ENCODE measurements at regions not wholly inside any gene's neighbourhood (a gene's known extent, or its start where the extent isn't known, plus 50 kb on each side); places are given as distances from the start of the nearest gene placed in this dataset.

GRCh38 chr1:4511374-4511773 is 143.0 kb upstream of the AJAP1 start:
- peak; percentile 56 for DNase-seq (ENCODE audit: insufficient read length, low spot score, missing footprints)
- no peak overlapping the region for H3K4me3 ChIP-seq (ENCODE audit: insufficient read depth, low read length)
- H3K4me2 ChIP-seq (ENCODE audit: insufficient read depth, low read length), result no peak overlapping the region
- H3K27me3 ChIP-seq (ENCODE audit: insufficient read depth, low read length), result no peaks in the 10 kb centered on the region
- no peak overlapping the region for H3K27ac ChIP-seq (ENCODE audit: low read depth, low read length)
- H3K36me3 ChIP-seq (ENCODE audit: insufficient read depth, low read length), result no peaks in the 10 kb centered on the region
- no peak overlapping the region for H2AFZ ChIP-seq (ENCODE audit: low read length)
- no peak for TF ChIP-seq CTCF (IDR thresholded peaks at IDR 0.05; ENCODE audit: extremely low read depth, low read depth, low read length)
- no peaks in the 10 kb centered on the region for H3K9me3 ChIP-seq (ENCODE audit: low read depth, low read length)
- no peaks in the 10 kb centered on the region for H3K79me2 ChIP-seq (ENCODE audit: insufficient read depth, low read length)
- no peaks in the 10 kb centered on the region for H3K4me1 ChIP-seq (ENCODE audit: insufficient read depth, low read length)
- H4K20me1 ChIP-seq (ENCODE audit: insufficient read depth, low read length), result no peaks in the 10 kb centered on the region

- Histone ChIP-seq H3K9me3 (ENCODE audit: low read depth, low read length) (no peaks in the 10 kb centered on the region), H3K4me1 (ENCODE audit: insufficient read depth, low read length) (no peaks in the 10 kb centered on the region), H2AFZ (ENCODE audit: low read length) (no peak overlapping the region), H3K36me3 (ENCODE audit: insufficient read depth, low read length) (no peaks in the 10 kb centered on the region), H4K20me1 (ENCODE audit: insufficient read depth, low read length) (no peaks in the 10 kb centered on the region), H3K4me3 (ENCODE audit: insufficient read depth, low read length) (no peak overlapping the region), H3K27me3 (ENCODE audit: insufficient read depth, low read length) (no peaks in the 10 kb centered on the region), H3K79me2 (ENCODE audit: insufficient read depth, low read length) (no peaks in the 10 kb centered on the region), H3K27ac (ENCODE audit: low read depth, low read length) (no peak overlapping the region), H3K4me2 (ENCODE audit: insufficient read depth, low read length) (no peak overlapping the region)
- DNase-seq (ENCODE audit: insufficient read length, low spot score, missing footprints), result no peak
- no peak for TF ChIP-seq CTCF (IDR thresholded peaks at IDR 0.05; ENCODE audit: extremely low read depth, low read depth, low read length)
Observed at GRCh38 chr1:4512636-4513035, 141.8 kb upstream of the AJAP1 start.

DNA sequence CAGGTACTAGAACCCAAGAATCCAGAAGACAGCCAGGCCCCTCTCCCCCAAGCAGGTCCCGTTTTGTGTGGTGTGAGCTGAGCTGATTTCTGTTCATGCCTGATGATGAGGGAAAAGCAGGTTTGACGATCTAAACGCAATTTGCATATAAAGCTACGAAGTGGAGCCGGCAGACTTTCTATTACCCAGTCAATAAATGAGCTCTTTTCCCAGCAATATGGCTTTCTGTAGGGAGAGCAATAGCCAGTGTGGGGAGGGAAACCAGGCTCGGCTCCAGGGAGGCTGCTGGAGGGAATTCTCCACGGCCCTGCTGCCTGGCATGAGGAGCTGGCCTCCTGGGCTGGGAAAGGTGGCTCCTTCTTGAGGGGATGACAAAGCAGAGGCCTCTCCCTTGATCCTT is 140.7 kb upstream of the AJAP1 start:
- Histone ChIP-seq H3K27ac (ENCODE audit: low read depth, low read length) (no peak overlapping the region), H2AFZ (ENCODE audit: low read length) (no peak overlapping the region), H4K20me1 (ENCODE audit: insufficient read depth, low read length) (no peaks in the 10 kb centered on the region), H3K4me1 (ENCODE audit: insufficient read depth, low read length) (no peaks in the 10 kb centered on the region), H3K4me2 (ENCODE audit: insufficient read depth, low read length) (no peak overlapping the region), H3K36me3 (ENCODE audit: insufficient read depth, low read length) (no peaks in the 10 kb centered on the region), H3K9me3 (ENCODE audit: low read depth, low read length) (no peaks in the 10 kb centered on the region), H3K27me3 (ENCODE audit: insufficient read depth, low read length) (no peaks in the 10 kb centered on the region), H3K79me2 (ENCODE audit: insufficient read depth, low read length) (no peaks in the 10 kb centered on the region), H3K4me3 (ENCODE audit: insufficient read depth, low read length) (no peak overlapping the region)
- peak; percentile 65 for DNase-seq (ENCODE audit: insufficient read length, low spot score, missing footprints)
- no peak for TF ChIP-seq CTCF (IDR thresholded peaks at IDR 0.05; ENCODE audit: extremely low read depth, low read depth, low read length)

DNA sequence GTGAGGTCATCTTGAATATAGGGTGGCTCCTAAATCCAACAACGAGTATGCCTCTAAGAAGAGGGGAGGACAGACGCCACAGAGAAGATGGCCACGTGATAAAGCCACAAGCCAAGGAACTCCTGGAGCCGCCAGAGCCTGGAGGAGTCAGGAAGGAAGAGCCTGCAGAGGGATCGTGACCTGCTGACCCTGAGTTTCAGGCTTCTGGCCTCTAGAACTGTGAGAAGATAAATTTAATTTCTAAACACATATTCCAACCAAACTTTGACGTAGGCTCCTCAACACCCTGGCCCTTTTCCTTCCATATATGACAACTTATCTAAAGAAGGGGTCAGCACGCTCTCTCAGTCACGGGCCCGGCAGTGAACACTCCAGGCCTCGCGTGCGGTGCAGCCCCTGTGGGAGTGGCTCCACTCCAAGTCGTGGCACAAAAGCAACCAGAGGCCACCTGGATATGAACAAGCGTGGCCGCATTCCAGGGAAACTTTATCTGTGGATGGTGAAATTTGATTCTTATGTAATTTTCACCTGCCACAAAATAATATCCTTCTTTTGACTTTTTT is 138.6 kb upstream of the AJAP1 start:
- H3K79me2 ChIP-seq (ENCODE audit: insufficient read depth, low read length), result no peaks in the 10 kb centered on the region
- peak; percentile 31 for DNase-seq (ENCODE audit: insufficient read length, low spot score, missing footprints)
- H4K20me1 ChIP-seq (ENCODE audit: insufficient read depth, low read length), result no peaks in the 10 kb centered on the region
- TF ChIP-seq CTCF (IDR thresholded peaks at IDR 0.05; ENCODE audit: extremely low read depth, low read depth, low read length), result no peak
- H3K9me3 ChIP-seq (ENCODE audit: low read depth, low read length), result no peaks in the 10 kb centered on the region
- no peak overlapping the region for H3K27ac ChIP-seq (ENCODE audit: low read depth, low read length)
- no peaks in the 10 kb centered on the region for H3K36me3 ChIP-seq (ENCODE audit: insufficient read depth, low read length)
- no peak overlapping the region for H2AFZ ChIP-seq (ENCODE audit: low read length)
- H3K4me3 ChIP-seq (ENCODE audit: insufficient read depth, low read length), result no peak overlapping the region
- H3K4me1 ChIP-seq (ENCODE audit: insufficient read depth, low read length), result no peaks in the 10 kb centered on the region
- H3K4me2 ChIP-seq (ENCODE audit: insufficient read depth, low read length), result no peak overlapping the region
- no peaks in the 10 kb centered on the region for H3K27me3 ChIP-seq (ENCODE audit: insufficient read depth, low read length)

All from osteoblast (primary cell).